ENCODE measurements at regions not wholly inside any gene's neighbourhood (a gene's known extent, or its start where the extent isn't known, plus 50 kb on each side); places are given as distances from the start of the nearest gene placed in this dataset.

DNA sequence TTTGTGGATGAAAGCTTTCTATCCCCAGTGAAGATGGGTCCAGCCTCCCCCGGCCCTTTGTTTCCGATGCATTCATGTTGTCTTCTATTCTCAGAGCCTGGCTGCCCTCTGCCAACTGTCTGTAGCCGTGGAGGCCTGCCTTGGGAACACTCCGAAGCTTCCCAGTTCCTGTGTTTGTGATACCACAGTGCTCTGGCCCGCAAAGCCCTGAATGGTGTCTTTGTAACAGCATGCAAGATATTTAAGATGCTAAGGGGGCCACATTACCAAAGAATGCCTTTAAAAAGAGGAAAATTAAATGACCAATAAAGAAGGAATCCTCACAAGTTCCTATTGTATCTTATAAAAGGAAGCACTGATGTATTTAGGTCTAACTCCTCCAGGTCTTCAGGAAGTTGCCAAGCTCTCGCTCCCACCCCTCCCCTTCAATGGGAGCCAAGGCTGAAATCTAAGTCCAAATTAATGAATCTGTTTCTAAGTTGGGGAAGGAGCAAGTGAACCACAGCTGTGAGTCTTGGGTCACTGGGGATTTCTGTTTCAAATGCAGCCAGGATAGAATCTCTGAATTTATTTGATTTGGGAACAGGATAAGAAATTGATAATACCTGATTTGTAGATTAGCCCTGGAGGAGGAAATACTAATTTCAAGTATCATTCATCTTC, 596.1 kb downstream of the QKI start:
- Histone ChIP-seq H3F3A (ENCODE audit: insufficient read depth, low read length) (no peaks in the 10 kb centered on the region), H3K79me2 (ENCODE audit: low read length) (no peaks in the 10 kb centered on the region), H3K4me2 (ENCODE audit: low read depth, low read length) (no peak overlapping the region), H2AFZ (ENCODE audit: low read length) (no peak overlapping the region), H3K9me2 (replicated peaks; ENCODE audit: insufficient read depth, low read length) (no peaks in the 10 kb centered on the region), H3K9me3 (replicated peaks; ENCODE audit: insufficient read depth, low read length) (no peaks in the 10 kb centered on the region), H3K36me3 (replicated peaks; ENCODE audit: insufficient read depth, low read length) (no peaks in the 10 kb centered on the region), H3K27me3 (replicated peaks; ENCODE audit: insufficient read depth, low read length) (no peaks in the 10 kb centered on the region), H3K4me1 (ENCODE audit: low read length) (no peaks in the 10 kb centered on the region), H3K4me3 (ENCODE audit: low read length) (no peak overlapping the region), H4K20me1 (ENCODE audit: insufficient read depth, low read length) (no peaks in the 10 kb centered on the region), H3K9ac (ENCODE audit: low read length) (no peak overlapping the region), H3K27ac (ENCODE audit: low read length) (no peak overlapping the region)
- TF ChIP-seq EZH2 (optimal IDR thresholded peaks at IDR 0.05; ENCODE audit: low read depth, low read length) (no peak), EZH2phosphoT487 (IDR thresholded peaks at IDR 0.05; ENCODE audit: low read length) (no peak)
- TF ChIP-seq, protein P1, sequence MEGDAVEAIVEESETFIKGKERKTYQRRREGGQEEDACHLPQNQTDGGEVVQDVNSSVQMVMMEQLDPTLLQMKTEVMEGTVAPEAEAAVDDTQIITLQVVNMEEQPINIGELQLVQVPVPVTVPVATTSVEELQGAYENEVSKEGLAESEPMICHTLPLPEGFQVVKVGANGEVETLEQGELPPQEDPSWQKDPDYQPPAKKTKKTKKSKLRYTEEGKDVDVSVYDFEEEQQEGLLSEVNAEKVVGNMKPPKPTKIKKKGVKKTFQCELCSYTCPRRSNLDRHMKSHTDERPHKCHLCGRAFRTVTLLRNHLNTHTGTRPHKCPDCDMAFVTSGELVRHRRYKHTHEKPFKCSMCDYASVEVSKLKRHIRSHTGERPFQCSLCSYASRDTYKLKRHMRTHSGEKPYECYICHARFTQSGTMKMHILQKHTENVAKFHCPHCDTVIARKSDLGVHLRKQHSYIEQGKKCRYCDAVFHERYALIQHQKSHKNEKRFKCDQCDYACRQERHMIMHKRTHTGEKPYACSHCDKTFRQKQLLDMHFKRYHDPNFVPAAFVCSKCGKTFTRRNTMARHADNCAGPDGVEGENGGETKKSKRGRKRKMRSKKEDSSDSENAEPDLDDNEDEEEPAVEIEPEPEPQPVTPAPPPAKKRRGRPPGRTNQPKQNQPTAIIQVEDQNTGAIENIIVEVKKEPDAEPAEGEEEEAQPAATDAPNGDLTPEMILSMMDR (IDR thresholded peaks at IDR 0.05; ENCODE audit: low read length), result no peak
- no peak for DNase-seq

DNA sequence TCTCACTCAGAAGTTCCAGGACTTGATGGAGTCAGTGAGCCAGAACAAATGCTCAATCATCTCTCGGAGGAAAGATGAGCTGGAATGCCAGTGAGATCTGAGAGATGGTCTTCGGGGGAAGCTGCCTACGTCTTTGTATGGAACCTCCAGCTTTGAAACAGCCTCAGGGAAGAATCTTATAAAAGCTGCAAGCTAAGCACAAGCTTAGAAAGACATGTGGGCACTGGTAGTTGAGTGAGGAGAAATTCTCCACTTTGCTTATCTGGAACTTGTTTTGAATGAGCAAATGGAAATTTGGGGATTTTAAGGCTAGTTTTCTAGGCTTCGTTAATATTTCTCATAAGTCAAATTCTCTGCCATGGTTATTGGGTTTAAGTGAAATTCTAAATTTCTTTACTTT, 594.4 kb downstream of the QKI start:
- Histone ChIP-seq H3K4me2 (ENCODE audit: low read depth, low read length) (no peak overlapping the region), H3K27ac (ENCODE audit: low read length) (no peak overlapping the region), H3K27me3 (replicated peaks; ENCODE audit: insufficient read depth, low read length) (no peaks in the 10 kb centered on the region), H2AFZ (ENCODE audit: low read length) (no peak overlapping the region), H3K9ac (ENCODE audit: low read length) (no peak overlapping the region), H4K20me1 (ENCODE audit: insufficient read depth, low read length) (no peaks in the 10 kb centered on the region), H3K4me1 (ENCODE audit: low read length) (no peaks in the 10 kb centered on the region), H3K79me2 (ENCODE audit: low read length) (no peaks in the 10 kb centered on the region), H3K9me3 (replicated peaks; ENCODE audit: insufficient read depth, low read length) (no peaks in the 10 kb centered on the region), H3K9me2 (replicated peaks; ENCODE audit: insufficient read depth, low read length) (no peaks in the 10 kb centered on the region), H3F3A (ENCODE audit: insufficient read depth, low read length) (no peaks in the 10 kb centered on the region), H3K4me3 (ENCODE audit: low read length) (no peak overlapping the region), H3K36me3 (replicated peaks; ENCODE audit: insufficient read depth, low read length) (no peaks in the 10 kb centered on the region)
- DNase-seq, result no peak
- no peak for TF ChIP-seq EZH2 (optimal IDR thresholded peaks at IDR 0.05; ENCODE audit: low read depth, low read length)
- TF ChIP-seq, protein P1 (IDR thresholded peaks at IDR 0.05; ENCODE audit: low read length), result no peak
- no peak for TF ChIP-seq EZH2phosphoT487 (IDR thresholded peaks at IDR 0.05; ENCODE audit: low read length)

GRCh38 chr6:164007881-164008280, 593.4 kb downstream of the QKI start:
- TF ChIP-seq, protein P1 (IDR thresholded peaks at IDR 0.05; ENCODE audit: low read length), result no peak
- TF ChIP-seq EZH2phosphoT487 (IDR thresholded peaks at IDR 0.05; ENCODE audit: low read length), result no peak
- no peak for TF ChIP-seq EZH2 (optimal IDR thresholded peaks at IDR 0.05; ENCODE audit: low read depth, low read length)
- Histone ChIP-seq H4K20me1 (ENCODE audit: insufficient read depth, low read length) (no peaks in the 10 kb centered on the region), H3K36me3 (replicated peaks; ENCODE audit: insufficient read depth, low read length) (no peaks in the 10 kb centered on the region), H3F3A (ENCODE audit: insufficient read depth, low read length) (no peaks in the 10 kb centered on the region), H3K27me3 (replicated peaks; ENCODE audit: insufficient read depth, low read length) (no peaks in the 10 kb centered on the region), H3K4me3 (ENCODE audit: low read length) (no peak overlapping the region), H3K9ac (ENCODE audit: low read length) (no peak overlapping the region), H3K9me3 (replicated peaks; ENCODE audit: insufficient read depth, low read length) (no peaks in the 10 kb centered on the region), H3K27ac (ENCODE audit: low read length) (no peak overlapping the region), H3K9me2 (replicated peaks; ENCODE audit: insufficient read depth, low read length) (no peaks in the 10 kb centered on the region), H3K4me1 (ENCODE audit: low read length) (no peaks in the 10 kb centered on the region), H3K4me2 (ENCODE audit: low read depth, low read length) (no peak overlapping the region), H2AFZ (ENCODE audit: low read length) (no peak overlapping the region), H3K79me2 (ENCODE audit: low read length) (no peaks in the 10 kb centered on the region)
- DNase-seq, result no peak

Measured in MM.1S (cell line).